H1 (cell line): ENCODE measurements at regions not wholly inside any gene's neighbourhood (a gene's known extent, or its start where the extent isn't known, plus 50 kb on each side); places are given as distances from the start of the nearest gene placed in this dataset.

ENCODE experiments used
- EGR1 ChIP-seq: IDR thresholded peaks from 2 replicates; pipeline ENCODE4 v1.6.1; 2011; ENCODE audit warnings: low read depth, low read length, borderline replicate concordance
- GABPA ChIP-seq: IDR thresholded peaks from 2 replicates; pipeline ENCODE4 v1.6.1; 2011; ENCODE audit warnings: mild to moderate bottlenecking, low read length, moderate library complexity, borderline replicate concordance; ENCODE audit not compliant: insufficient read depth
- ZNF274 ChIP-seq: IDR thresholded peaks from 2 replicates; pipeline ENCODE4 v1.7.0; 2012; ENCODE audit warnings: low read length, borderline replicate concordance; ENCODE audit errors: extremely low read depth

GRCh38 chr6:8855411-8855810, 420.1 kb upstream of the SLC35B3 start (continued):
- TF ChIP-seq GABPA (no peak), ZNF274 (no peak), EGR1 (no peak)
